H9 (cell line): ENCODE measurements at regions not wholly inside any gene's neighbourhood (a gene's known extent, or its start where the extent isn't known, plus 50 kb on each side); places are given as distances from the start of the nearest gene placed in this dataset.

ENCODE experiments used
- DNase-seq: peaks from one replicate; pipeline ENCODE4 v3.0.0-alpha.2; 2017
- H2AFZ ChIP-seq: one replicate; pipeline ENCODE4 v1.6.1; 2013; ENCODE audit warnings: mild to moderate bottlenecking, low read length, control low read depth, moderate library complexity
- H2AK5ac ChIP-seq: 2 replicates; pipeline ENCODE4 v1.6.1; 2013; ENCODE audit warnings: low read length, control low read depth, mixed read lengths; ENCODE audit not compliant: insufficient read length
- H2BK120ac ChIP-seq: one replicate; pipeline ENCODE4 v1.6.1; 2013; ENCODE audit warnings: low read depth, mild to moderate bottlenecking, low read length, control low read depth, inconsistent platforms; ENCODE audit not compliant: poor library complexity, severe bottlenecking
- H2BK12ac ChIP-seq: 2 replicates; pipeline ENCODE4 v1.6.1; 2013; ENCODE audit warnings: low read length, control low read depth, mixed read lengths, low read depth; ENCODE audit not compliant: insufficient read length
- H2BK15ac ChIP-seq: 2 replicates; pipeline ENCODE4 v1.6.1; 2013; ENCODE audit warnings: low read depth, low read length, control low read depth
- H2BK20ac ChIP-seq: one replicate; pipeline ENCODE4 v1.6.1; 2013; ENCODE audit warnings: low read depth, mild to moderate bottlenecking, low read length, control low read depth, inconsistent platforms; ENCODE audit not compliant: poor library complexity, severe bottlenecking
- H2BK5ac ChIP-seq: 2 replicates; pipeline ENCODE4 v1.6.1; 2013; ENCODE audit warnings: low read length, control low read depth, mixed read lengths; ENCODE audit not compliant: insufficient read length
- H3K14ac ChIP-seq: 2 replicates; pipeline ENCODE4 v1.6.1; 2013; ENCODE audit warnings: low read length, control low read depth; ENCODE audit not compliant: insufficient read depth
- H3K18ac ChIP-seq: 2 replicates; pipeline ENCODE4 v1.6.1; 2013; ENCODE audit warnings: low read depth, mild to moderate bottlenecking, mixed read lengths, low read length, control low read depth; ENCODE audit not compliant: insufficient read length
- H3K23ac ChIP-seq: 2 replicates; pipeline ENCODE4 v1.6.1; 2013; ENCODE audit warnings: low read length, control low read depth, mixed read lengths, low read depth; ENCODE audit not compliant: insufficient read length
- H3K23me2 ChIP-seq: 2 replicates; pipeline ENCODE4 v1.6.1; 2013; ENCODE audit warnings: low read depth, mild to moderate bottlenecking, mixed read lengths, low read length, control low read depth; ENCODE audit not compliant: insufficient read length, poor library complexity, severe bottlenecking
- H3K27ac ChIP-seq: 2 replicates; pipeline ENCODE4 v1.5.1; 2013; ENCODE audit warnings: low read length, control low read depth, mixed read lengths, low read depth; ENCODE audit not compliant: insufficient read length
- H3K27me3 ChIP-seq: 2 replicates; pipeline ENCODE4 v1.6.1; 2013; ENCODE audit warnings: low read length, control low read depth, inconsistent platforms; ENCODE audit not compliant: insufficient read depth
- H3K4ac ChIP-seq: 2 replicates; pipeline ENCODE4 v1.6.1; 2013; ENCODE audit warnings: low read depth, mild to moderate bottlenecking, control low read depth, inconsistent platforms, low read length, moderate library complexity
- H3K4me1 ChIP-seq: 2 replicates; pipeline ENCODE4 v1.6.1; 2013; ENCODE audit warnings: low read length, control low read depth, inconsistent platforms; ENCODE audit not compliant: insufficient read depth
- H3K4me2 ChIP-seq: 2 replicates; pipeline ENCODE4 v1.6.1; 2013; ENCODE audit warnings: low read length, control low read depth, mixed read lengths; ENCODE audit not compliant: insufficient read length, insufficient read depth
- H3K56ac ChIP-seq: 2 replicates; pipeline ENCODE4 v1.6.1; 2013; ENCODE audit warnings: low read depth, mild to moderate bottlenecking, mixed read lengths, low read length, control low read depth; ENCODE audit not compliant: insufficient read length
- H3K79me1 ChIP-seq: 2 replicates; pipeline ENCODE4 v1.6.1; 2013; ENCODE audit warnings: low read depth, mild to moderate bottlenecking, moderate library complexity, low read length, control low read depth, inconsistent platforms; ENCODE audit not compliant: insufficient read depth, poor library complexity, severe bottlenecking
- H3K79me2 ChIP-seq: 2 replicates; pipeline ENCODE4 v1.6.1; 2013; ENCODE audit warnings: low read length, control low read depth, inconsistent platforms; ENCODE audit not compliant: insufficient read depth
- H3K9ac ChIP-seq: 2 replicates; pipeline ENCODE4 v1.6.1; 2013; ENCODE audit warnings: low read length, control low read depth, mixed read lengths; ENCODE audit not compliant: insufficient read length; ENCODE audit errors: extremely low read depth
- H3K9me3 ChIP-seq: one replicate; pipeline ENCODE4 v1.6.1; 2013; ENCODE audit warnings: low read depth, low read length, inconsistent platforms; ENCODE audit not compliant: control insufficient read depth
- H3T11ph ChIP-seq: one replicate; pipeline ENCODE4 v1.6.1; 2013; ENCODE audit warnings: mild to moderate bottlenecking, low read length, control low read depth, inconsistent platforms
- H4K20me1 ChIP-seq: one replicate; pipeline ENCODE4 v1.6.1; 2013; ENCODE audit not compliant: control insufficient read depth, insufficient read length, insufficient read depth
- H4K5ac ChIP-seq: 2 replicates; pipeline ENCODE4 v1.6.1; 2013; ENCODE audit warnings: low read depth, mild to moderate bottlenecking, mixed read lengths, low read length, control low read depth; ENCODE audit not compliant: insufficient read length
- H4K8ac ChIP-seq: replicated peaks from 2 replicates; pipeline ENCODE4 v1.6.1; 2013; ENCODE audit warnings: low read length, control low read depth, mixed read lengths, low read depth; ENCODE audit not compliant: insufficient read length
- H4K91ac ChIP-seq: 2 replicates; pipeline ENCODE4 v1.6.1; 2013; ENCODE audit warnings: low read depth, mild to moderate bottlenecking, moderate library complexity, mixed read lengths, low read length, control low read depth; ENCODE audit not compliant: insufficient read length
- H3K27ac Mint-ChIP-seq, 3 experiments: 2 replicates in 2 of 3; 3 replicates in 1 of 3; pipeline ENCODE4 v1.8.0; 2020 to 2021; ENCODE audit warnings: mixed read lengths in 3 of 3, mild to moderate bottlenecking in 1 of 3, moderate library complexity in 1 of 3
- H3K27me3 Mint-ChIP-seq: 2 replicates; pipeline ENCODE4 v1.8.0; 2021; ENCODE audit warnings: low read depth, mild to moderate bottlenecking, moderate library complexity, mixed read lengths
- H3K36me3 Mint-ChIP-seq, 3 experiments: 2 replicates in 2 of 3; 3 replicates in 1 of 3; pipeline ENCODE4 v1.8.0; 2020 to 2021; ENCODE audit warnings: low read depth in 3 of 3, mixed read lengths in 3 of 3; ENCODE audit not compliant: insufficient read depth in 1 of 3
- H3K4me1 Mint-ChIP-seq, 2 experiments: 2 replicates each; pipeline ENCODE4 v1.8.0; 2020; ENCODE audit warnings: mixed read lengths in 2 of 2
- H3K4me3 Mint-ChIP-seq, 2 experiments: 2 replicates in 1 of 2; 3 replicates in 1 of 2; pipeline ENCODE4 v1.8.0; 2020 to 2021; ENCODE audit warnings: mild to moderate bottlenecking in 2 of 2, mixed read lengths in 2 of 2, moderate library complexity in 1 of 2
- H3K9me3 Mint-ChIP-seq, 2 experiments: 2 replicates in 1 of 2; 3 replicates in 1 of 2; pipeline ENCODE4 v1.8.0; 2020; ENCODE audit warnings: mild to moderate bottlenecking in 2 of 2, mixed read lengths in 2 of 2, moderate library complexity in 1 of 2
- WGBS: extraction: QIAGEN DNeasy Blood & Tissue Kit; methylation state at CpG from one replicate; pipeline ENCODE4 v1.1.7; 2013; ENCODE audit warnings: missing lambda C conversion rate, low lambda C conversion rate, mixed read lengths; ENCODE audit not compliant: insufficient read length; ENCODE audit errors: extremely low coverage; 5-methylcytosine and 5-hydroxymethylcytosine counted together
- TF ChIP-seq, protein P1 (sequence below): fragments of 200-600 bp; sonication (generic); conservative IDR thresholded peaks from 3 replicates; pipeline ENCODE4 v1.8.0; 2021; ENCODE audit warnings: antibody characterized with exemption, mild to moderate bottlenecking

GRCh38 chr5:87765009-87765408 lies 352.3 kb upstream of the CCNH start:
- H2AFZ ChIP-seq = no peak overlapping the region
- H4K91ac ChIP-seq = no peak overlapping the region
- H3K27ac ChIP-seq = no peak overlapping the region
- Mint-ChIP-seq H3K4me1 (peaks cover 0 to 6% of the 10 kb centered on the region in 2 experiments; a peak in 2 of 4 replicates), H3K27ac (no peak overlapping the region), H3K4me3 (no peak overlapping the region), H3K27me3 (no peaks in the 10 kb centered on the region; the same call in 1 of the 2 replicates), H3K36me3 (no peaks in the 10 kb centered on the region), H3K9me3 (no peaks in the 10 kb centered on the region)
- WGBS = no CpG with 5 or more reads among the region's 5 CpGs
- no peak overlapping the region for H2BK15ac ChIP-seq
- no peak overlapping the region for H2BK12ac ChIP-seq
- H3K4me2 ChIP-seq = no peak overlapping the region
- TF ChIP-seq, protein P1, sequence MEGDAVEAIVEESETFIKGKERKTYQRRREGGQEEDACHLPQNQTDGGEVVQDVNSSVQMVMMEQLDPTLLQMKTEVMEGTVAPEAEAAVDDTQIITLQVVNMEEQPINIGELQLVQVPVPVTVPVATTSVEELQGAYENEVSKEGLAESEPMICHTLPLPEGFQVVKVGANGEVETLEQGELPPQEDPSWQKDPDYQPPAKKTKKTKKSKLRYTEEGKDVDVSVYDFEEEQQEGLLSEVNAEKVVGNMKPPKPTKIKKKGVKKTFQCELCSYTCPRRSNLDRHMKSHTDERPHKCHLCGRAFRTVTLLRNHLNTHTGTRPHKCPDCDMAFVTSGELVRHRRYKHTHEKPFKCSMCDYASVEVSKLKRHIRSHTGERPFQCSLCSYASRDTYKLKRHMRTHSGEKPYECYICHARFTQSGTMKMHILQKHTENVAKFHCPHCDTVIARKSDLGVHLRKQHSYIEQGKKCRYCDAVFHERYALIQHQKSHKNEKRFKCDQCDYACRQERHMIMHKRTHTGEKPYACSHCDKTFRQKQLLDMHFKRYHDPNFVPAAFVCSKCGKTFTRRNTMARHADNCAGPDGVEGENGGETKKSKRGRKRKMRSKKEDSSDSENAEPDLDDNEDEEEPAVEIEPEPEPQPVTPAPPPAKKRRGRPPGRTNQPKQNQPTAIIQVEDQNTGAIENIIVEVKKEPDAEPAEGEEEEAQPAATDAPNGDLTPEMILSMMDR = no peak
- peak; percentile 41 for DNase-seq
- no peak overlapping the region for H3K23ac ChIP-seq
- no peaks in the 10 kb centered on the region for H3K9me3 ChIP-seq
- H3T11ph ChIP-seq = no peak overlapping the region
- no peak overlapping the region for H3K14ac ChIP-seq
- no peak overlapping the region for H3K56ac ChIP-seq
- no peaks in the 10 kb centered on the region for H3K4me1 ChIP-seq
- no peak overlapping the region for H2BK120ac ChIP-seq
- no peak overlapping the region for H2BK20ac ChIP-seq
- no peak overlapping the region for H2AK5ac ChIP-seq
- H3K9ac ChIP-seq = no peak overlapping the region
- H3K27me3 ChIP-seq = no peaks in the 10 kb centered on the region
- no peak overlapping the region for H3K18ac ChIP-seq
- H3K79me1 ChIP-seq = no peaks in the 10 kb centered on the region
- H3K79me2 ChIP-seq = no peaks in the 10 kb centered on the region
- H4K20me1 ChIP-seq = no peaks in the 10 kb centered on the region
- no peaks in the 10 kb centered on the region for H3K23me2 ChIP-seq
- H2BK5ac ChIP-seq = no peak overlapping the region
- no peak overlapping the region for H4K8ac ChIP-seq
- no peak overlapping the region for H4K5ac ChIP-seq
- no peak overlapping the region for H3K4ac ChIP-seq
